Vagina (tissue), 2 donors: ENCODE measurements at regions not wholly inside any gene's neighbourhood (a gene's known extent, or its start where the extent isn't known, plus 50 kb on each side); places are given as distances from the start of the nearest gene placed in this dataset.
"Not testable (repeated sequence)": the region's sequence is repeated elsewhere in the genome, so short reads cannot be mapped to it uniquely, and the experiment has no call there.

Experiments used
- POLR2A ChIP-seq, 2 donors: fragments of 450-650 bp; IDR thresholded peaks; one replicate each; pipeline ENCODE4 v1.6.1; 2017; ENCODE audit warnings: antibody characterized with exemption in 2 of 2, mild to moderate bottlenecking in 2 of 2, moderate library complexity in 2 of 2
- TF ChIP-seq, protein P1 (sequence below), 3 experiments: fragments of 450-650 bp in 2 of 3; fragments of 200-600 bp in 1 of 3; sonication (generic) in 1 of 3; IDR thresholded peaks; one replicate each; pipeline ENCODE4 v1.5.1; 2017 to 2019; ENCODE audit warnings: antibody characterized with exemption in 3 of 3, mild to moderate bottlenecking in 2 of 3, moderate library complexity in 2 of 3

DNA sequence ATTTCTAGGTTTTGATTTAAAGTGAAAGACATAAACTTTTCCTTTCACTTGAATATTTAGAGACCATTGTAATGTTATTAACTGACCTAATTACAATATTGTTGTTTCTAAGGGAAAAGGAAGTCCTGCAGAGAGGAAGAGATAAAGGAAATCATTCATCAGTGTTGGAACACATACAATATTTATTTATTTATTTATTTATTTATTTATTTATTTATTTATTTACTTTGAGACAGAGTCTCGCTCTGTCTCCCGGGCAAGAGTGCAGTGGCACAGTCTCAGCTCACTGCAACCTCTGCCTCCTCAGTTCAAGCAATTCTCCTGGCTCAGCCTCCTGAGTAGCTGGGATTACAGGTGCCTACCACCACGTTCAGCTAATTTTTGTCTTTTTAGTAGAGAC, 668.6 kb upstream of the NEGR1 start:
- TF ChIP-seq, protein P1, sequence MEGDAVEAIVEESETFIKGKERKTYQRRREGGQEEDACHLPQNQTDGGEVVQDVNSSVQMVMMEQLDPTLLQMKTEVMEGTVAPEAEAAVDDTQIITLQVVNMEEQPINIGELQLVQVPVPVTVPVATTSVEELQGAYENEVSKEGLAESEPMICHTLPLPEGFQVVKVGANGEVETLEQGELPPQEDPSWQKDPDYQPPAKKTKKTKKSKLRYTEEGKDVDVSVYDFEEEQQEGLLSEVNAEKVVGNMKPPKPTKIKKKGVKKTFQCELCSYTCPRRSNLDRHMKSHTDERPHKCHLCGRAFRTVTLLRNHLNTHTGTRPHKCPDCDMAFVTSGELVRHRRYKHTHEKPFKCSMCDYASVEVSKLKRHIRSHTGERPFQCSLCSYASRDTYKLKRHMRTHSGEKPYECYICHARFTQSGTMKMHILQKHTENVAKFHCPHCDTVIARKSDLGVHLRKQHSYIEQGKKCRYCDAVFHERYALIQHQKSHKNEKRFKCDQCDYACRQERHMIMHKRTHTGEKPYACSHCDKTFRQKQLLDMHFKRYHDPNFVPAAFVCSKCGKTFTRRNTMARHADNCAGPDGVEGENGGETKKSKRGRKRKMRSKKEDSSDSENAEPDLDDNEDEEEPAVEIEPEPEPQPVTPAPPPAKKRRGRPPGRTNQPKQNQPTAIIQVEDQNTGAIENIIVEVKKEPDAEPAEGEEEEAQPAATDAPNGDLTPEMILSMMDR (IDR thresholded peaks at IDR 0.05) = not testable (repeated sequence)
- not testable (repeated sequence) for TF ChIP-seq POLR2A (IDR thresholded peaks at IDR 0.05)
